Muscle layer of duodenum (tissue), 2 donors: ENCODE measurements at regions not wholly inside any gene's neighbourhood (a gene's known extent, or its start where the extent isn't known, plus 50 kb on each side); places are given as distances from the start of the nearest gene placed in this dataset.

ENCODE experiments used
- H3K27ac ChIP-seq: one replicate; pipeline ENCODE4 v1.7.0; 2013; ENCODE audit warnings: mild to moderate bottlenecking, low read length
- H3K27me3 ChIP-seq: one replicate; pipeline ENCODE4 v1.7.0; 2013; ENCODE audit warnings: low read depth, mild to moderate bottlenecking, control low read depth, low read length
- H3K36me3 ChIP-seq, 2 donors: one replicate each; pipeline ENCODE4 v1.7.0; 2013; ENCODE audit warnings: low read length in 2 of 2, control low read depth in 1 of 2, mild to moderate bottlenecking in 1 of 2; ENCODE audit not compliant: insufficient read depth in 2 of 2, control insufficient read depth in 1 of 2
- H3K4me1 ChIP-seq, 2 donors: one replicate each; pipeline ENCODE4 v1.7.0; 2013; ENCODE audit warnings: low read length in 2 of 2, mild to moderate bottlenecking in 2 of 2, control low read depth in 1 of 2, moderate library complexity in 1 of 2; ENCODE audit not compliant: insufficient read depth in 2 of 2, control insufficient read depth in 1 of 2
- H3K4me3 ChIP-seq, 2 donors: one replicate each; pipeline ENCODE4 v1.7.0; 2013; ENCODE audit warnings: low read length in 2 of 2, low read depth in 1 of 2, mild to moderate bottlenecking in 1 of 2
- H3K9me3 ChIP-seq, 2 donors: one replicate each; pipeline ENCODE4 v1.7.0; 2013; ENCODE audit warnings: low read length in 2 of 2, control low read depth in 1 of 2, mild to moderate bottlenecking in 1 of 2; ENCODE audit not compliant: control insufficient read depth in 1 of 2
- donor health status: healthy.

DNA sequence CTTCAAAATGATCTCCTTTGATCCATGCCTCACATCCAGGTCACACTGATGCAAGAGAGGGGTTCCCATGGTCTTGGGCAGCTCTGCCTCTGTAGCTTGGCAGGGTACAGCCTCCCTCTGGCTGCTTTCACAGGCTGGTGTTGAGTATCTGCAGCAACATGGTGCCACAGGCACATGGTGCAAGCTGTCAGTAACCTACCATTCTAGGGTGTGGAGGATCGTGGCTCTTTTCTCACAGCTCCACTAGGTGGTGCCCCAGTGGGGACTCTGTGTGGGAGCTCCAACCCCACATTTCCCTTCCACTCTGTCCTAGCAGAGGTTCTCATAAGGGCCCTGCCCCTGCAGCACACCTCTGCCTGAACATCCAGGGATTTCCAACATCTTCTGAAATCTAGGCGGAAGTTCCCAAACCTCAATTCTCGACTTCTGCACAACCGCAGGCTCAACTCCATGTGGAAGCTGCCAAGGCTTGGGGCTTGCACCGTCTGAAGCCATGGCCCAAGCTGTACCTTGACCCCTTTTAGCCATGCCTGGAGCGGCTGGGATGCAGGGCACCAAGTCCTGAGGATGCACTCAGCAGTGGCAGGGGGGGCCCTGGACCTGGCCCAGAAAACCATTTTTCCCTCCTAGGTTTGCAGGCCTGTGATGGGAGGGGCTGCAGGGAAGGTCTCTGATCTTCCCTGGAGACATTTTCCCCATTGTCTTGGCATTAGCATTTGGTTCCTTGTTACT is 137.8 kb upstream of the NUDT6 start:
- no peaks in the 10 kb centered on the region for H3K9me3 ChIP-seq
- no peak overlapping the region for H3K4me3 ChIP-seq
- no peaks in the 10 kb centered on the region for H3K27me3 ChIP-seq
- no peaks in the 10 kb centered on the region for H3K36me3 ChIP-seq
- no peak overlapping the region for H3K27ac ChIP-seq
- no peaks in the 10 kb centered on the region for H3K4me1 ChIP-seq

GRCh38 chr4:123064390-123064789 is 142.0 kb upstream of the NUDT6 start:
- no peaks in the 10 kb centered on the region for H3K36me3 ChIP-seq

DNA sequence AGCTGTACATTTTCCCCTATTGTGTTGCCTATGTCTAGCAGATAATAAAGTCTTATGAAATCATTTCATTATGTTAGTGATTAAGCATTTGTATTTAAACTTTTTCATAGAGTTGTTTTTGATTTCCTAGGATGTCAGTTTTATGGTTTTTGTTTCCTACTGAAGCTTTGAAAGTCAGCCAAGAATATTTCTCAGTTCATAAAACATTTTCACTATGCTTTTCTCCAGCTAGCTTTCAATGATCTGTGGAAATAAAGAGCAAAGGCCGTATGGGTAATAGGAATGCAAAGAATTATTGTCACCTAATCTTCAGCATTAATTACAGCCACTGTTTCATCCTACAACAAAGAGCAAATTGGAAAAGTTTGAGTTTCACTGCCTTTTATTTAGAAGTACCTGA is 145.7 kb upstream of the NUDT6 start:
- no peaks in the 10 kb centered on the region for H3K4me1 ChIP-seq
- no peaks in the 10 kb centered on the region for H3K36me3 ChIP-seq

More at GRCh38 chr4:123064390-123064789, 142.0 kb upstream of the NUDT6 start:
- H3K4me3 ChIP-seq, result no peak overlapping the region
- H3K4me1 ChIP-seq, result no peaks in the 10 kb centered on the region
- no peaks in the 10 kb centered on the region for H3K27me3 ChIP-seq
- H3K27ac ChIP-seq, result no peak overlapping the region
- no peaks in the 10 kb centered on the region for H3K9me3 ChIP-seq

GRCh38 chr4:123072060-123072459 is 149.7 kb upstream of the NUDT6 start:
- H3K9me3 ChIP-seq, result no peaks in the 10 kb centered on the region
- no peak overlapping the region for H3K27ac ChIP-seq
- no peak overlapping the region for H3K4me3 ChIP-seq
- H3K36me3 ChIP-seq, result no peaks in the 10 kb centered on the region
- no peaks in the 10 kb centered on the region for H3K4me1 ChIP-seq
- H3K27me3 ChIP-seq, result no peaks in the 10 kb centered on the region

More for the DNA sequence above, 145.7 kb upstream of the NUDT6 start:
- Histone ChIP-seq H3K4me3 (no peak overlapping the region), H3K27ac (no peak overlapping the region), H3K27me3 (no peaks in the 10 kb centered on the region), H3K9me3 (no peaks in the 10 kb centered on the region)

GRCh38 chr4:123073650-123074049 is 151.3 kb upstream of the NUDT6 start:
- Histone ChIP-seq H3K36me3 (no peaks in the 10 kb centered on the region), H3K27ac (no peak overlapping the region), H3K4me1 (no peaks in the 10 kb centered on the region), H3K27me3 (no peaks in the 10 kb centered on the region), H3K4me3 (no peak overlapping the region), H3K9me3 (no peaks in the 10 kb centered on the region)

- no peak overlapping the region for H3K4me3 ChIP-seq
- H3K4me1 ChIP-seq, result no peaks in the 10 kb centered on the region
- no peaks in the 10 kb centered on the region for H3K27me3 ChIP-seq
- H3K36me3 ChIP-seq, result no peaks in the 10 kb centered on the region
- H3K27ac ChIP-seq, result no peak overlapping the region
- no peaks in the 10 kb centered on the region for H3K9me3 ChIP-seq
Observed at GRCh38 chr4:123077330-123077729, 154.9 kb upstream of the NUDT6 start.

DNA sequence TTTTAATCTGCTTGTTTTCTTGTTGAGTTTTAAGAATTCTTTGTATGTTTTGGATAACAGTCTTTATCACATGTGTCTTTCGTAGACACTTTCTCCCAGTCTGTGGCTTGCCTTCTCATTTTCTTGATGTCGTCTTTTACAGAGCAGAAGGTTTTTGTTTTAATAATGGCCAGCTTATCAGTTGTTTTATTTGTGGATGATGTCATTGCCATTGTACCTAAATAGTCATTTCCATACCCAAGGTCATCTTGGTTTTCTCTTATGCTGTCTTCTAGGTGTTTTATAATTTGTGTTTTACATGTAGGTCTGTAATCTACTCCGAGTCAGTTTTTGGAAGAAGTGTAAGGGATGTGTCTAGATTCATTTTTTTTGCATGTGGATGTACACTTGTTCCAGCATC is 159.6 kb upstream of the NUDT6 start:
- Histone ChIP-seq H3K4me3 (no peak overlapping the region), H3K36me3 (no peaks in the 10 kb centered on the region), H3K9me3 (no peaks in the 10 kb centered on the region), H3K27ac (no peak overlapping the region), H3K4me1 (no peaks in the 10 kb centered on the region), H3K27me3 (no peaks in the 10 kb centered on the region)

DNA sequence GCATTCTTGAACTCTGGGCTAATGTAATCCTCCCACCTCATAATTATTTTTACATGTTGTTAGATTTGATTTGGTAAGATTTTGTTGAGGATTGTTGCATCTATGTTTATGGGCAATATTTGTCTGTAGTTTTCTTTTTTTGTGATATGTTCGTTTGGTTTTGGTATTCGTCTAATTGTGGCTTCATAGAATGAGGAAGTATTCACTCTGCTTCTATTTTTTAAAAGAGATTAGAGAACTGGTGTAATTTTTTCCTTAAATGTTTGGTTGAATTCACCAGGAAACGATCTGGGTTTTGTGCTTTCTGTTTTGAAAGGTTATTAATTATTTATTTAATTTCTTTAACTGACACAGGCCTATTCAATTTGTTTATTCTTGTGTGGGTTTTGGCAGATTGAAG is 161.2 kb upstream of the NUDT6 start:
- Histone ChIP-seq H3K27ac (no peak overlapping the region), H3K36me3 (no peaks in the 10 kb centered on the region), H3K9me3 (no peaks in the 10 kb centered on the region), H3K4me3 (no peak overlapping the region), H3K4me1 (no peaks in the 10 kb centered on the region), H3K27me3 (no peaks in the 10 kb centered on the region)

- peaks cover 5 to 8% of the 10 kb centered on the region in 2 donors for H3K36me3 ChIP-seq
- H3K9me3 ChIP-seq, result peaks cover 4% of the 10 kb centered on the region in 2 donors
- H3K4me3 ChIP-seq, result no peak overlapping the region
- no peaks in the 10 kb centered on the region for H3K4me1 ChIP-seq
- H3K27ac ChIP-seq, result no peak overlapping the region
- H3K27me3 ChIP-seq, result no peaks in the 10 kb centered on the region
Observed at GRCh38 chr4:123088501-123088900, 166.1 kb upstream of the NUDT6 start.

DNA sequence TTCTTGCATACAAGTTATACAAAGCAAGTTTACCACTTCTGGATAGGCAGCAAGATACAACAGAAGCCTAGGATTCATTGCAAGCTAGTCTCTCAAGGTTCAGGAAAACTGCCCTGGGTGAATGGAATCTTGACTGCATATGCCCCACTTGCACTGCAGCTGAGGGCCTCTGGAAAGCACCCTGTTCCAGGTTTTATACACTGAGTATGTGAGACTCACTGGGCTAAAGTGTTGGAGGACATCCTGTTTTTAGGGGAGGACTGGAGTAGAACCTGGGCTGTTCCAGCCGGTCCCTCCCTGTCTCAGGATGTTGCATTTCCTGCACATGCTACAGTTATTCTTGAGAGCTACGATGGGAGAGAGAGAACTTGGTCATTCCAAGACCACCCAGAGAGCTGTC is 168.5 kb upstream of the NUDT6 start:
- peaks cover 5 to 8% of the 10 kb centered on the region in 2 donors for H3K36me3 ChIP-seq
- H3K27ac ChIP-seq, result no peak overlapping the region
- peaks cover 4% of the 10 kb centered on the region in 2 donors for H3K9me3 ChIP-seq
- H3K4me1 ChIP-seq, result no peaks in the 10 kb centered on the region
- H3K27me3 ChIP-seq, result no peaks in the 10 kb centered on the region
- H3K4me3 ChIP-seq, result no peak overlapping the region

- Histone ChIP-seq H3K9me3 (peaks cover 4% of the 10 kb centered on the region in 2 donors), H3K27ac (no peak overlapping the region), H3K4me1 (no peaks in the 10 kb centered on the region), H3K4me3 (no peak overlapping the region), H3K36me3 (peaks cover 5 to 8% of the 10 kb centered on the region in 2 donors), H3K27me3 (no peaks in the 10 kb centered on the region)
Observed at GRCh38 chr4:123092586-123092985, 170.2 kb upstream of the NUDT6 start.

DNA sequence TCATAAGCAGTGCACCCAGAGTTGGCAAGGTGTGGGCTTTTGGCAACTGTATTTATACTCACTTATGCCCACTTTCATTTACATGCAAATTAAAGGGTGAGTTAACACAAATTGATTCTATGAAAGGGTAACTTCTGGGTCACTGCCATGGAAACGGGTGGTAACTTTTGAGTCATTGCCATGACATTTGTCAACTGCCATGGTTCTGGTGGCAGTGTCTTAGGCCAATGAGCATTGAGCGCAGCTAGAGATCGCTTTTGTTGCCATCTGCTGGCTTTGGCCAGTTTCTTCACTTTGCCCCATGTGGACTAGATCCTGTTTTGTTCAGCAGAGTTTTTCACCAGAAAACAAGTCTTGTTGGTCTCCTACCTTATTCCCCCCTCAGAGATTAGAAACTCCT is 170.8 kb upstream of the NUDT6 start:
- H3K4me1 ChIP-seq, result no peaks in the 10 kb centered on the region
- H3K36me3 ChIP-seq, result peaks cover 5 to 8% of the 10 kb centered on the region in 2 donors
- no peak overlapping the region for H3K4me3 ChIP-seq
- no peak overlapping the region for H3K27ac ChIP-seq
- H3K9me3 ChIP-seq, result peaks cover 4% of the 10 kb centered on the region in 2 donors
- no peaks in the 10 kb centered on the region for H3K27me3 ChIP-seq
